HG02798 (cell line): ENCODE measurements at regions not wholly inside any gene's neighbourhood (a gene's known extent, or its start where the extent isn't known, plus 50 kb on each side); places are given as distances from the start of the nearest gene placed in this dataset.
"Not testable (repeated sequence)": the region's sequence is repeated elsewhere in the genome, so short reads cannot be mapped to it uniquely, and the experiment has no call there.

Experiments
- ATAC-seq: cut with Tn5 transposase; IDR thresholded peaks from one replicate; pipeline ENCODE4 v1.9.1; 2021; ENCODE audit warnings: mild to moderate bottlenecking; ENCODE audit not compliant: unreplicated experiment, poor library complexity

GRCh38 chr14:45868863-45869262, 615.9 kb upstream of the MIS18BP1 start:
- peak; percentile 26 for ATAC-seq

GRCh38 chr14:45868377-45868776, 615.4 kb upstream of the MIS18BP1 start:
- peak; percentile 63 for ATAC-seq

- peak; percentile 47 for ATAC-seq
Observed at GRCh38 chr14:45867046-45867894, 614.3 kb upstream of the MIS18BP1 start.

- no peak for ATAC-seq
Observed at GRCh38 chr14:45838597-45838996, 585.6 kb upstream of the MIS18BP1 start.

GRCh38 chr14:45819107-45819506, 566.1 kb upstream of the MIS18BP1 start:
- no peak for ATAC-seq

- ATAC-seq = no peak
Observed at GRCh38 chr14:45811155-45811554, 558.2 kb upstream of the MIS18BP1 start.

- no peak for ATAC-seq
Observed at GRCh38 chr14:45810152-45810872, 557.3 kb upstream of the MIS18BP1 start.

- ATAC-seq = no peak
Observed at GRCh38 chr14:45807178-45807899, 554.3 kb upstream of the MIS18BP1 start.

- ATAC-seq = no peak
Observed at GRCh38 chr14:45799511-45799910, 546.5 kb upstream of the MIS18BP1 start.

GRCh38 chr14:45798659-45799058, 545.7 kb upstream of the MIS18BP1 start:
- no peak for ATAC-seq

GRCh38 chr14:45796006-45796405, 543.0 kb upstream of the MIS18BP1 start:
- ATAC-seq = not testable (repeated sequence)

- no peak for ATAC-seq
Observed at GRCh38 chr14:45793081-45793480, 540.1 kb upstream of the MIS18BP1 start.

- no peak for ATAC-seq
Observed at GRCh38 chr14:45790293-45790692, 537.3 kb upstream of the MIS18BP1 start.

GRCh38 chr14:45787167-45787566, 534.2 kb upstream of the MIS18BP1 start:
- no peak for ATAC-seq

GRCh38 chr14:45786266-45786665, 533.3 kb upstream of the MIS18BP1 start:
- ATAC-seq = no peak

GRCh38 chr14:45785240-45785639, 532.2 kb upstream of the MIS18BP1 start:
- no peak for ATAC-seq

GRCh38 chr14:45766247-45766646, 513.2 kb upstream of the MIS18BP1 start:
- ATAC-seq = no peak

- ATAC-seq = no peak
Observed at GRCh38 chr14:45757655-45758054, 504.7 kb upstream of the MIS18BP1 start.

- not testable (repeated sequence) for ATAC-seq
Observed at GRCh38 chr14:45756412-45756811, 503.4 kb upstream of the MIS18BP1 start.

GRCh38 chr14:45743884-45744283, 490.9 kb upstream of the MIS18BP1 start:
- no peak for ATAC-seq

GRCh38 chr14:45742187-45742586, 489.2 kb upstream of the MIS18BP1 start:
- no peak for ATAC-seq
